GM12873 (cell line): ENCODE measurements at regions not wholly inside any gene's neighbourhood (a gene's known extent, or its start where the extent isn't known, plus 50 kb on each side); places are given as distances from the start of the nearest gene placed in this dataset.
A peak's percentile ranks its signal among the peaks of the same experiment; 100 is the strongest.

Experiments
- TF ChIP-seq, protein P1 (sequence below): IDR thresholded peaks from 2 replicates; pipeline ENCODE4 v1.5.1; 2012; ENCODE audit warnings: low read depth, mild to moderate bottlenecking, moderate library complexity, low read length, control low read depth; ENCODE audit not compliant: insufficient read depth; ENCODE audit errors: missing control alignments

DNA sequence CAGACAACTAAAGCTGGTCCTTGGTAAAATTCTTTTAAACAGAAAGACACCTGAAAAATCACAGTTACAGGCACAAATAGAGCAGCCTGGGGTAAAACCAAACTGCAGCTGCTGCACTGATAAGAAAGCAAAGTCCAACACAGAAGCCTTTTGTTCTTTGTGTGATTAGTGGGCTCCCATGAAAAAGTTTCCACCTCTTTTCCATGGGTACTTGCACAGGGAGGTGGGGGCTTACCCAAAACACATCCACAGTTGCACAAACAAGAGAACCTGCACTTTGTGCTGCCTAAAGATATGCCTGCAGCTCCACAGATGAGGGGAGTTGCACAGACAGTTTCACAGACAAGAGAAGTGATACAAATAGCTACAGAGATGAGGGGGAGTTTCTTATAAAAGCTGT is 106.7 kb upstream of the SLC5A9 start:
- TF ChIP-seq, protein P1, sequence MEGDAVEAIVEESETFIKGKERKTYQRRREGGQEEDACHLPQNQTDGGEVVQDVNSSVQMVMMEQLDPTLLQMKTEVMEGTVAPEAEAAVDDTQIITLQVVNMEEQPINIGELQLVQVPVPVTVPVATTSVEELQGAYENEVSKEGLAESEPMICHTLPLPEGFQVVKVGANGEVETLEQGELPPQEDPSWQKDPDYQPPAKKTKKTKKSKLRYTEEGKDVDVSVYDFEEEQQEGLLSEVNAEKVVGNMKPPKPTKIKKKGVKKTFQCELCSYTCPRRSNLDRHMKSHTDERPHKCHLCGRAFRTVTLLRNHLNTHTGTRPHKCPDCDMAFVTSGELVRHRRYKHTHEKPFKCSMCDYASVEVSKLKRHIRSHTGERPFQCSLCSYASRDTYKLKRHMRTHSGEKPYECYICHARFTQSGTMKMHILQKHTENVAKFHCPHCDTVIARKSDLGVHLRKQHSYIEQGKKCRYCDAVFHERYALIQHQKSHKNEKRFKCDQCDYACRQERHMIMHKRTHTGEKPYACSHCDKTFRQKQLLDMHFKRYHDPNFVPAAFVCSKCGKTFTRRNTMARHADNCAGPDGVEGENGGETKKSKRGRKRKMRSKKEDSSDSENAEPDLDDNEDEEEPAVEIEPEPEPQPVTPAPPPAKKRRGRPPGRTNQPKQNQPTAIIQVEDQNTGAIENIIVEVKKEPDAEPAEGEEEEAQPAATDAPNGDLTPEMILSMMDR, result no peak

DNA sequence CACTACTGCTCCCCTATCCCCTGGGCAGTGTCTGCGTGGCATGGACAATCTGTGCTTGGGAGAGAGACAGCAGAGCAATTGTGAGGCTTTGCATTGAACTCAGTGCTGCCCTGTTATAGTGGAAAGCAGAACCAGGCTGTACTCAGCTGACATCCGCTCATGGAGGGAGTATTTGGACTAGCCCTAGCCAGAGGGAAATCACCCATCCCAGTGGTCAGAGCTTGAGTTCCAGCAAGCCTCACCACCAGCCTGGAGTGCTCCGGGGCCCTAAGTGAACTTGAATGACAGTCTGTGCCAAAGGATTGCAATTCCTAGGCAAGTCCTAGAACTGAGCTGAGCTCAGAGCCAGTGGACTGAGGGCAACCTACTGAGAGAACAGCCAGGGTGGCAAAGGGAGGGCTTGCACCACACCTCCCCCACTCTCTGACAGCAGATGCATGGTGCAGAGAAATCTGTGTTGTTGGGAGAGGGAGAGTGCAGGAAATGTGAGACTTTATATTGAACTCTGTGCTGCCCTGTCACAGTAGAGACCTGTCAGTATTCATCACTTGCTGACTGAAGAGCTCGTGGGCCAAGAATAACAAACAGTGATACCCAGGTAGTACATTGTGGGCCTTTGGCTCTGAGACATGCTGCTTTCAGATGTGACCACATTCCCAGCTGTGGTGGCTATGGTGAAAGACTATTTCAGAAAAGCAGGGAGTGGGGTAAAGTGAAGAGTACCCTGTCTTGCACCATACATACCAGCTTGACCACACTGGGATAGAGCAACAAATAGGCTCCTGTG is 107.7 kb upstream of the SLC5A9 start:
- TF ChIP-seq, protein P1, result no peak

DNA sequence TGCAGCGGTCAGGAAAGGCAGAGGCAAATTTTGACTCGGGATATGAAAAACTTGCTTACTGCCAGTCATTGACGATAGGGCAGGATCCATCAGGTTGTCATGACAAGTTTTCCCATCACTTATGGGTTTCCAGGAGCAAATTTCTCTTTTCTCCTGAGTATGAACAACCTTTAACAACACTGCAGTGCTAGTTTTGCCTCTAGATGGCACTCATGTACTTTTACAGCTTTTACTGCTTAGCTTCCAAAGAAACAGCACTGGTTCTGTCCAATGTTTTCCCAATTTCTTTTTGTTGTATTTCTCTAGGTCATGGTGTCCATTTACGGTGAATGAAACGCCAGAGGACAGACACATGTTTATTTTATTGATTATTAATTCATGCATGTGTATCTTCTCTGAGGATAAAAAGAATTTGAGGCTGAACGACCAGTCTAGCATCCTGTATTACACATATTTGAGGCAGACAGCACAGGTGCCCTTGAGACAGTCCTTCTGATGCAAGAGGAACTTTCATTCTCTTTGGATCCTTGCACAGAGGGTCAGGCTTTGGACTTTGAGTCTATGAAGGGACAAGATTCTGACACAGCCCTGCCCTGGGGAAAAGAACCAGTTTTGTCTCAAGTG is 112.3 kb upstream of the TRABD2B start:
- TF ChIP-seq, protein P1, result peak; percentile 83

DNA sequence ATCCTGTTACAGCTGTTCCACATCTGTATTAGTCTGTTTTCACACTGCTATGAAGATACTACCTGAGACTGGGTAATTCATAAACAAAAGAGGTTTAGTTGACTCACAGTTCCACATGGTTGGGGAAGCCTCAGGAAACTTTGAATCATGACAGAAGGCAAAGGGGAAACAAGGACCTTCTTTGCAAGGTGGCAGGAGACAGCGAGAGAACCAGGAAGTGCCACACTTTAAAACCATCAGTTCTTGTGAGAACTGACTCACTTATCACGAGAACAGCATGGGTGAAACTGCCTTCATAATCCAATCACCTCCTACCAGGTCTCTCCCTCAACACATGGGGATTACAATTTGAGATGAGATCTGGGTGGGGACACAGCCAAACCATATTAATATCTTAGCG is 110.3 kb upstream of the TRABD2B start:
- TF ChIP-seq, protein P1, result no peak

DNA sequence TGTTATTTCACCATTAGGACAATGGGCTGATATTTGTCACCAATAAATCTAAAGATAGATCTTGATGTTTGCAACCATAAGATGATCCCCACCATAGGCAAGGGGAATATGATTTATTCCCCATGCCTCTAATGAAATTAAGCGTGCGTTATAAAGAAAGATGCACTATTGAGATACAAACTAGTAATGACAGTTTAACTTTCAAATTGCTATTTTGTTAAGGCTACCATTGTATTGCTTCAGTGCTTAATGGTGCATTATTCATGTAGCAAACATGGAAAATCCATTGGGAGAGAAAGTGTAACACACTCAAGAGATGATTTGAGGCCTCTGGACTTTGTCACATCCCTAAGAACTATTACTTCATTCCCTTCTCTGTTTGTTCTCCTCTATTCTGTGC is 108.9 kb upstream of the TRABD2B start:
- TF ChIP-seq, protein P1, result no peak

DNA sequence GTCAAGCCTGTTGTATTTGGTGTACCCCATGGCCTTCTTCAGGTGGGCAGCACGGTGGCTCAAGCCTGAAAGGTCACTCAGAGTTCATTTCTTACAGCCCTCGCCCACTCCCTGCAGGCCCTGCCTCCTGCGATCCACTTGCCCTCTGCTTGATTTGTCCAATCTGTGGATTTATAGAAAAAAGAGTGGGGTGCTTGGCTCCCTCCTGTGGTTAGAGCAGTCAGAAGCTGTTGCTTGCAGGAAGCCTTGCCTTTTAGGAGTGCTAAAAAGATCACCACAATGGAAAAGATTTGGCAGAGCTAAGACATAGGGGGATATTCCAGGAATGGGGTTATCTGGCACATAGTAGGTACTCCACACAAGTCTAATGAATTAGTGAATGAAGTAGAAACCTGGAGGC is 108.0 kb upstream of the TRABD2B start:
- TF ChIP-seq, protein P1, result no peak

DNA sequence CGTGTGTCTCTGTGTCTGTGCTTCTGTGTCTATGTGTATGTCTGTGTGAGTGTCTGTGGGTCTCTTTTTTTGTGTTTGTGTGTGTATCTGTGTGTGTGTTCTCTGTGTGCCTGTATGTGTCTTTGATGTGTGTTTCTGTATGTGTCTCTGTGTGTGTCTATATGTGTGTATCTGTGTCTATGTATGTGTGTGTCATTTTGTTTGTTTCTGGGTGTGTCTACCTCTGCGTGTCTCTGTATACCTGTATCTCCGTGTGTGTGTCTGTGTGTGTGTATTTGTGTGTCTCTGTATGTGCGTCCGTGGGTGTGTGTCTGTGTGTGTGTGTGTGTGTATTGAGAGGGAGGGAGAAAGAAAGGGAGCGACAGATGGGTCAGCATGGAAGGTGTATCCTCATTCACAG is 106.3 kb upstream of the TRABD2B start:
- TF ChIP-seq, protein P1, result no peak
